Stimulated activated CD8-positive, alpha-beta memory T cell treated with anti-CD3 and anti-CD28 coated beads, Interleukin-12 subunit alpha, Interleukin-12 subunit beta, amount 100 ng/mL, for 24 hours (primary cell): ENCODE measurements at regions not wholly inside any gene's neighbourhood (a gene's known extent, or its start where the extent isn't known, plus 50 kb on each side); places are given as distances from the start of the nearest gene placed in this dataset.

ENCODE experiments used
- DNase-seq: peaks from one replicate; pipeline ENCODE4 v3.0.0-alpha.2; 2020; ENCODE audit errors: extremely low read depth

GRCh38 chr5:175285261-175285660 is 158.7 kb downstream of the DRD1 start:
- no peak for DNase-seq

- no peak for DNase-seq
Measured at GRCh38 chr5:175284806-175285205, 159.2 kb downstream of the DRD1 start.

- DNase-seq, result no peak
Measured at GRCh38 chr5:175282611-175283225, 161.3 kb downstream of the DRD1 start.

GRCh38 chr5:175281714-175282113 is 162.3 kb downstream of the DRD1 start:
- DNase-seq, result no peak

GRCh38 chr5:175281257-175281656 is 162.7 kb downstream of the DRD1 start:
- DNase-seq, result no peak

- DNase-seq, result no peak
Measured at GRCh38 chr5:175279506-175279905, 164.5 kb downstream of the DRD1 start.

- no peak for DNase-seq
Measured at GRCh38 chr5:175275748-175276147, 168.2 kb downstream of the DRD1 start.

GRCh38 chr5:175275097-175275496 is 168.9 kb downstream of the DRD1 start:
- no peak for DNase-seq

GRCh38 chr5:175274171-175274570 is 169.8 kb downstream of the DRD1 start:
- DNase-seq, result no peak

GRCh38 chr5:175264406-175264805 is 179.6 kb downstream of the DRD1 start:
- DNase-seq, result no peak

GRCh38 chr5:175263776-175264175 is 180.2 kb downstream of the DRD1 start:
- DNase-seq, result no peak

- DNase-seq, result no peak
Measured at GRCh38 chr5:175261526-175261925, 182.5 kb downstream of the DRD1 start.

- no peak for DNase-seq
Measured at GRCh38 chr5:175261037-175261436, 182.9 kb downstream of the DRD1 start.

GRCh38 chr5:175257847-175258194 is 186.2 kb downstream of the DRD1 start:
- DNase-seq, result no peak

- DNase-seq, result no peak
Measured at GRCh38 chr5:175257128-175257846, 186.7 kb downstream of the DRD1 start.

GRCh38 chr5:175254155-175254554 is 189.8 kb downstream of the DRD1 start:
- no peak for DNase-seq

GRCh38 chr5:175253597-175253996 is 190.4 kb downstream of the DRD1 start:
- no peak for DNase-seq

GRCh38 chr5:175252234-175252805 is 191.7 kb downstream of the DRD1 start:
- DNase-seq, result no peak

- DNase-seq, result no peak
Measured at GRCh38 chr5:175250426-175250825, 193.6 kb downstream of the DRD1 start.

GRCh38 chr5:175248416-175248905 is 195.5 kb downstream of the DRD1 start:
- DNase-seq, result no peak

GRCh38 chr5:175246889-175247520 is 197.0 kb downstream of the DRD1 start:
- no peak for DNase-seq

- DNase-seq, result no peak
Measured at GRCh38 chr5:175246242-175246888, 197.6 kb downstream of the DRD1 start.
